ENCODE measurements at regions not wholly inside any gene's neighbourhood (a gene's known extent, or its start where the extent isn't known, plus 50 kb on each side); places are given as distances from the start of the nearest gene placed in this dataset.

GRCh38 chr18:22765896-22766295 lies 167.2 kb upstream of the RBBP8 start:
- Mint-ChIP-seq H3K9me3 (no peaks in the 10 kb centered on the region), H3K4me1 (ENCODE audit: low read depth in 2 of 2) (no peaks in the 10 kb centered on the region), H3K4me3 (no peak overlapping the region), H3K36me3 (ENCODE audit: insufficient read depth) (no peaks in the 10 kb centered on the region), H3K27me3 (peaks cover 28 to 41% of the 10 kb centered on the region in 2 donors), H3K27ac (no peak overlapping the region)
- ATAC-seq (replicated peaks) (no peak), DNase-seq (no peak)

- Mint-ChIP-seq H3K4me3 (no peak overlapping the region), H3K27me3 (peaks cover 21 to 31% of the 10 kb centered on the region in 2 donors), H3K36me3 (ENCODE audit: insufficient read depth) (no peaks in the 10 kb centered on the region), H3K9me3 (no peaks in the 10 kb centered on the region), H3K27ac (no peak overlapping the region), H3K4me1 (ENCODE audit: low read depth in 2 of 2) (no peaks in the 10 kb centered on the region)
- ATAC-seq (replicated peaks) (no peak), DNase-seq (no peak)
Observed at GRCh38 chr18:22767653-22768052, 165.5 kb upstream of the RBBP8 start.

GRCh38 chr18:22773944-22774343 lies 159.2 kb upstream of the RBBP8 start:
- ATAC-seq (replicated peaks) = no peak
- H3K27ac Mint-ChIP-seq = no peak overlapping the region
- peaks cover 9 to 36% of the 10 kb centered on the region in 2 donors for H3K27me3 Mint-ChIP-seq
- no peak for DNase-seq
- H3K4me1 Mint-ChIP-seq (ENCODE audit: low read depth in 2 of 2) = no peaks in the 10 kb centered on the region
- H3K9me3 Mint-ChIP-seq = no peaks in the 10 kb centered on the region
- no peak overlapping the region for H3K4me3 Mint-ChIP-seq
- H3K36me3 Mint-ChIP-seq (ENCODE audit: insufficient read depth) = no peaks in the 10 kb centered on the region

GRCh38 chr18:22778996-22779395 lies 154.1 kb upstream of the RBBP8 start:
- peaks cover 31 to 57% of the 10 kb centered on the region in 2 donors for H3K27me3 Mint-ChIP-seq
- DNase-seq (no peak), ATAC-seq (replicated peaks) (no peak)
- no peaks in the 10 kb centered on the region for H3K36me3 Mint-ChIP-seq (ENCODE audit: insufficient read depth)
- no peak overlapping the region for H3K4me3 Mint-ChIP-seq
- no peaks in the 10 kb centered on the region for H3K4me1 Mint-ChIP-seq (ENCODE audit: low read depth in 2 of 2)
- no peak overlapping the region for H3K27ac Mint-ChIP-seq
- H3K9me3 Mint-ChIP-seq = no peaks in the 10 kb centered on the region

- Mint-ChIP-seq H3K27me3 (peaks cover 52 to 54% of the 10 kb centered on the region in 2 donors), H3K27ac (no peak overlapping the region), H3K36me3 (ENCODE audit: insufficient read depth) (no peaks in the 10 kb centered on the region), H3K9me3 (no peaks in the 10 kb centered on the region), H3K4me3 (no peak overlapping the region), H3K4me1 (ENCODE audit: low read depth in 2 of 2) (no peaks in the 10 kb centered on the region)
- DNase-seq (no peak), ATAC-seq (replicated peaks) (no peak)
Observed at GRCh38 chr18:22783245-22783644, 149.9 kb upstream of the RBBP8 start.

- Mint-ChIP-seq H3K27ac (no peak overlapping the region), H3K27me3 (peaks cover 55 to 58% of the 10 kb centered on the region in 2 donors), H3K9me3 (no peaks in the 10 kb centered on the region), H3K4me3 (no peak overlapping the region), H3K4me1 (ENCODE audit: low read depth in 2 of 2) (no peaks in the 10 kb centered on the region), H3K36me3 (ENCODE audit: insufficient read depth) (no peaks in the 10 kb centered on the region)
- DNase-seq (no peak), ATAC-seq (replicated peaks) (no peak)
Observed at GRCh38 chr18:22783662-22784076, 149.5 kb upstream of the RBBP8 start.

- H3K4me3 Mint-ChIP-seq = no peak overlapping the region
- H3K27ac Mint-ChIP-seq = no peak overlapping the region
- H3K9me3 Mint-ChIP-seq = no peaks in the 10 kb centered on the region
- DNase-seq (no peak), ATAC-seq (replicated peaks) (no peak)
- no peaks in the 10 kb centered on the region for H3K36me3 Mint-ChIP-seq (ENCODE audit: insufficient read depth)
- H3K27me3 Mint-ChIP-seq = peaks cover 42 to 53% of the 10 kb centered on the region in 2 donors
- H3K4me1 Mint-ChIP-seq (ENCODE audit: low read depth in 2 of 2) = no peaks in the 10 kb centered on the region
Observed at GRCh38 chr18:22789052-22789451, 144.1 kb upstream of the RBBP8 start.

- Mint-ChIP-seq H3K9me3 (no peaks in the 10 kb centered on the region), H3K4me1 (ENCODE audit: low read depth in 2 of 2) (no peaks in the 10 kb centered on the region), H3K27ac (no peak overlapping the region)
Observed at GRCh38 chr18:22789600-22789999, 143.5 kb upstream of the RBBP8 start.

GRCh38 chr18:22790545-22791309 lies 142.4 kb upstream of the RBBP8 start:
- DNase-seq = no peak
- no peak overlapping the region for H3K4me3 Mint-ChIP-seq
- H3K36me3 Mint-ChIP-seq (ENCODE audit: insufficient read depth) = no peaks in the 10 kb centered on the region
- H3K27me3 Mint-ChIP-seq = peaks cover 37 to 49% of the 10 kb centered on the region in 2 donors
- ATAC-seq (replicated peaks) = no peak
- no peaks in the 10 kb centered on the region for H3K4me1 Mint-ChIP-seq (ENCODE audit: low read depth in 2 of 2)
- no peak overlapping the region for H3K27ac Mint-ChIP-seq
- H3K9me3 Mint-ChIP-seq = no peaks in the 10 kb centered on the region

More at GRCh38 chr18:22789600-22789999, 143.5 kb upstream of the RBBP8 start:
- no peak for DNase-seq
- ATAC-seq (replicated peaks) = no peak
- H3K27me3 Mint-ChIP-seq = peaks cover 42 to 55% of the 10 kb centered on the region in 2 donors
- H3K4me3 Mint-ChIP-seq = no peak overlapping the region
- no peaks in the 10 kb centered on the region for H3K36me3 Mint-ChIP-seq (ENCODE audit: insufficient read depth)

- no peaks in the 10 kb centered on the region for H3K9me3 Mint-ChIP-seq
- H3K27ac Mint-ChIP-seq = no peak overlapping the region
Observed at GRCh38 chr18:22791310-22791610, 141.9 kb upstream of the RBBP8 start.

GRCh38 chr18:22796113-22796512 lies 137.0 kb upstream of the RBBP8 start:
- Mint-ChIP-seq H3K9me3 (no peaks in the 10 kb centered on the region), H3K4me1 (ENCODE audit: low read depth in 2 of 2) (no peaks in the 10 kb centered on the region), H3K36me3 (ENCODE audit: insufficient read depth) (no peaks in the 10 kb centered on the region), H3K4me3 (no peak overlapping the region), H3K27me3 (peaks cover 10 to 23% of the 10 kb centered on the region in 2 donors), H3K27ac (no peak overlapping the region)
- no peak for DNase-seq
- ATAC-seq (replicated peaks) = no peak

More at GRCh38 chr18:22791310-22791610, 141.9 kb upstream of the RBBP8 start:
- no peak for DNase-seq
- H3K36me3 Mint-ChIP-seq (ENCODE audit: insufficient read depth) = no peaks in the 10 kb centered on the region
- H3K4me3 Mint-ChIP-seq = no peak overlapping the region
- H3K4me1 Mint-ChIP-seq (ENCODE audit: low read depth in 2 of 2) = no peaks in the 10 kb centered on the region
- H3K27me3 Mint-ChIP-seq = peaks cover 32 to 45% of the 10 kb centered on the region in 2 donors
- no peak for ATAC-seq (replicated peaks)

- ATAC-seq (replicated peaks) (no peak), DNase-seq (no peak)
- no peaks in the 10 kb centered on the region for H3K9me3 Mint-ChIP-seq
- H3K4me3 Mint-ChIP-seq = no peak overlapping the region
- H3K27ac Mint-ChIP-seq = no peak overlapping the region
- H3K27me3 Mint-ChIP-seq = peaks cover 2 to 6% of the 10 kb centered on the region in 2 donors
- H3K36me3 Mint-ChIP-seq (ENCODE audit: insufficient read depth) = no peaks in the 10 kb centered on the region
- no peaks in the 10 kb centered on the region for H3K4me1 Mint-ChIP-seq (ENCODE audit: low read depth in 2 of 2)
Observed at GRCh38 chr18:22800551-22800951, 132.6 kb upstream of the RBBP8 start.

GRCh38 chr18:22813648-22814328 lies 119.3 kb upstream of the RBBP8 start:
- Mint-ChIP-seq H3K27ac (no peak overlapping the region), H3K4me1 (ENCODE audit: low read depth in 2 of 2) (no peaks in the 10 kb centered on the region), H3K4me3 (no peak overlapping the region), H3K27me3 (peaks cover 38 to 49% of the 10 kb centered on the region in 2 donors), H3K36me3 (ENCODE audit: insufficient read depth) (no peaks in the 10 kb centered on the region), H3K9me3 (no peaks in the 10 kb centered on the region)
- DNase-seq = no peak
- ATAC-seq (replicated peaks) = no peak

- Mint-ChIP-seq H3K9me3 (no peaks in the 10 kb centered on the region), H3K27ac (no peak overlapping the region), H3K4me1 (ENCODE audit: low read depth in 2 of 2) (no peaks in the 10 kb centered on the region), H3K4me3 (no peak overlapping the region), H3K27me3 (peaks cover 38 to 49% of the 10 kb centered on the region in 2 donors), H3K36me3 (ENCODE audit: insufficient read depth) (no peaks in the 10 kb centered on the region)
- no peak for ATAC-seq (replicated peaks)
- DNase-seq = no peak
Observed at GRCh38 chr18:22814329-22814703, 118.8 kb upstream of the RBBP8 start.

All from effector memory CD8-positive, alpha-beta T cell (primary cell).